Gastroesophageal sphincter (tissue), 4 donors: ENCODE measurements at regions not wholly inside any gene's neighbourhood (a gene's known extent, or its start where the extent isn't known, plus 50 kb on each side); places are given as distances from the start of the nearest gene placed in this dataset.

ENCODE experiments used
- ATAC-seq: fragments of 150-250 bp; one replicate; pipeline ENCODE4 v1.9.1; 2016; ENCODE audit warnings: mild to moderate bottlenecking, moderate library complexity
- H3K27ac ChIP-seq, 4 donors: fragments of 200-600 bp; sonication (generic) in 3 of 4; 1 replicate in 3 of 4; 2 replicates in 1 of 4; pipeline ENCODE4 v1.5.1; 2016 to 2019
- H3K27me3 ChIP-seq: fragments of 200-600 bp; sonication (generic); one replicate; pipeline ENCODE4 v1.5.1; 2019
- H3K36me3 ChIP-seq, 2 donors: fragments of 200-600 bp; sonication (generic); one replicate each; pipeline ENCODE4 v1.5.1; 2019; ENCODE audit warnings: control low read depth in 1 of 2
- H3K4me1 ChIP-seq, 3 donors: fragments of 200-600 bp; sonication (generic); 1 replicate in 2 of 3; 2 replicates in 1 of 3; pipeline ENCODE4 v1.5.1; 2016 to 2019; ENCODE audit warnings: control low read depth in 2 of 3
- H3K4me3 ChIP-seq, 2 donors: fragments of 200-600 bp; sonication (generic); one replicate each; pipeline ENCODE4 v1.5.1; 2019; ENCODE audit warnings: mild to moderate bottlenecking in 1 of 2, moderate library complexity in 1 of 2
- H3K9me3 ChIP-seq, 3 donors: fragments of 200-600 bp; sonication (generic); one replicate each; pipeline ENCODE4 v1.5.1; 2017 to 2019; ENCODE audit warnings: control low read depth in 2 of 3
- CTCF ChIP-seq, 4 experiments: fragments of 200-600 bp in 2 of 4; fragments of 450-650 bp in 2 of 4; sonication (generic) in 1 of 4; IDR thresholded peaks; one replicate each; pipeline ENCODE4 v1.5.1; 2017 to 2019; ENCODE audit warnings: antibody characterized with exemption in 4 of 4, mild to moderate bottlenecking in 2 of 4, moderate library complexity in 2 of 4
- EP300 ChIP-seq: sonication (generic); formaldehyde crosslinking; IDR thresholded peaks from one replicate; pipeline ENCODE4 v1.6.1; 2017; ENCODE audit warnings: antibody characterized with exemption, mild to moderate bottlenecking
- POLR2A ChIP-seq, 2 donors: fragments of 450-650 bp; IDR thresholded peaks; one replicate each; pipeline ENCODE4 v1.6.1; 2017; ENCODE audit warnings: antibody characterized with exemption in 2 of 2, mild to moderate bottlenecking in 2 of 2, moderate library complexity in 1 of 2
- POLR2AphosphoS5 ChIP-seq: sonication (generic); formaldehyde crosslinking; IDR thresholded peaks from one replicate; pipeline ENCODE4 v1.6.1; 2017; ENCODE audit warnings: antibody characterized with exemption
- WGBS, 2 donors: methylation state at CpG; one replicate each; pipeline ENCODE4 v1.1.5; 2018; ENCODE audit warnings: low coverage in 1 of 2; 5-methylcytosine and 5-hydroxymethylcytosine counted together

DNA sequence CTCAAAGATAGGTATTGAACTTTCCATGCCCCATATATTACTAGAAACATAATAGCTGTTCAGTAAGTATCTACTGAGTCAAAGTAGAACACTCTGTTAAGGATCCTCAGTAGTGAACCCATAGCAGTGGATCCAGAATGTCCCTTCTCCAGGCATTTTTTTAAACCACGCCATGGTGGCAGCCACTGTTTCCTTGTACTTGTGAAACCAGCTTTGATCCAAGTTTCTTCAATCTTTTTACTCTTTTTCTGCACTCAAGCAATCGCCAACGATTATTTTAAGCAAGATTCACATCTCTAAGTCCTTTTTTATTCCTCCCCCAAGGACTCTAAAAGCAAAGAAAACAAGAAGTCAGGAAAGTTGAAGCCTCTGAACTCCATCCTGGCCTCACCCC, 291.2 kb upstream of the SLC14A2 start:
- no peak overlapping the region for H3K4me3 ChIP-seq
- H3K27me3 ChIP-seq: no peaks in the 10 kb centered on the region
- 74% methylated on average over 3 of the region's 3 CpGs for WGBS, 2 donors
- H3K36me3 ChIP-seq: no peaks in the 10 kb centered on the region
- ATAC-seq: no peak
- H3K27ac ChIP-seq: peak overlapping the region in 2 of 4 donors; percentile 31 to 33
- TF ChIP-seq POLR2AphosphoS5: no peak
- TF ChIP-seq CTCF (IDR thresholded peaks at IDR 0.05): no peak
- no peak for TF ChIP-seq EP300
- no peak for TF ChIP-seq POLR2A (IDR thresholded peaks at IDR 0.05)
- peaks cover 0 to 19% (median 0%) of the 10 kb centered on the region in 3 donors for H3K4me1 ChIP-seq
- no peaks in the 10 kb centered on the region for H3K9me3 ChIP-seq

GRCh38 chr18:45324495-45325113, 290.7 kb upstream of the SLC14A2 start:
- H3K36me3 ChIP-seq: no peaks in the 10 kb centered on the region
- peak overlapping the region in 3 of 4 donors; percentile 23 to 35 (median 31) for H3K27ac ChIP-seq
- WGBS, 2 donors: 39 to 53% methylated on average over 7 to 10 of the region's 10 CpGs
- TF ChIP-seq POLR2AphosphoS5 (peak; percentile 89), CTCF (IDR thresholded peaks at IDR 0.05) (no peak)
- H3K4me3 ChIP-seq: no peak overlapping the region
- no peaks in the 10 kb centered on the region for H3K9me3 ChIP-seq
- H3K4me1 ChIP-seq: peaks cover 0 to 19% (median 0%) of the 10 kb centered on the region in 3 donors
- peak; percentile 89 for ATAC-seq
- H3K27me3 ChIP-seq: no peaks in the 10 kb centered on the region

GRCh38 chr18:45325778-45326177, 289.5 kb upstream of the SLC14A2 start:
- ATAC-seq: no peak
- TF ChIP-seq CTCF (IDR thresholded peaks at IDR 0.05) (no peak), POLR2AphosphoS5 (no peak), EP300 (no peak), POLR2A (IDR thresholded peaks at IDR 0.05) (no peak)
- no peaks in the 10 kb centered on the region for H3K36me3 ChIP-seq
- WGBS, 2 donors: 86% methylated on average over 1 of the region's 1 CpG; no CpG with 5 or more reads in 1 of the 2 donors
- no peaks in the 10 kb centered on the region for H3K9me3 ChIP-seq
- H3K4me3 ChIP-seq: no peak overlapping the region
- H3K27me3 ChIP-seq: no peaks in the 10 kb centered on the region
- H3K4me1 ChIP-seq: peaks cover 0 to 15% (median 0%) of the 10 kb centered on the region in 3 donors
- peak overlapping the region in 2 of 4 donors; percentile 14 to 35 for H3K27ac ChIP-seq

DNA sequence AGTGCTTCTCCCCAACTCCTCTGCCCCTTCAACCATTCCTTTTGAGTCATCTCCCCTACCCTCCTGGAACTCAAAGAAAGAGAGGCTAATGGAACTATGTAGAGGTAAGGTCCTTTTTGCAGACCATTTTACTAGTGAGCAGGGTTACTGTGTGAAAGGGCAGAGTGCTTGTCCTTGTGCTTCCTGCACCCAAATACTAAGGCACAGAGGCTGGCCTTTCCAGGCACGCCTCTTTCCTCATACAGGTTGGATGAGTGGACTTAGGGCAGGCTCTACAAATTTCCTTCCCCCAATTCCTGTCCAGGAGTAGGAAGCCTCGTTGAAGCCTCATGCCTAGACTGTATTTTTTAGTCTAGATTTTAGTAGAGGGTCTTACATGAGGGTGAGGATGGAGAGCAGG, 288.8 kb upstream of the SLC14A2 start:
- no peak for TF ChIP-seq POLR2A (IDR thresholded peaks at IDR 0.05)
- no peak for TF ChIP-seq CTCF (IDR thresholded peaks at IDR 0.05)
- no peak for TF ChIP-seq EP300
- TF ChIP-seq POLR2AphosphoS5: no peak
- peaks cover 0 to 10% (median 0%) of the 10 kb centered on the region in 3 donors for H3K4me1 ChIP-seq
- H3K9me3 ChIP-seq: no peaks in the 10 kb centered on the region
- H3K4me3 ChIP-seq: no peak overlapping the region
- 70% methylated on average over 2 of the region's 2 CpGs; no CpG with 5 or more reads in 1 of the 2 donors for WGBS, 2 donors
- H3K27ac ChIP-seq: no peak overlapping the region
- H3K27me3 ChIP-seq: no peaks in the 10 kb centered on the region
- no peaks in the 10 kb centered on the region for H3K36me3 ChIP-seq
- no peak for ATAC-seq

GRCh38 chr18:45328296-45328695, 287.0 kb upstream of the SLC14A2 start:
- TF ChIP-seq CTCF (IDR thresholded peaks at IDR 0.05) (no peak), POLR2AphosphoS5 (no peak), POLR2A (IDR thresholded peaks at IDR 0.05) (no peak), EP300 (no peak)
- 71 to 75% methylated on average over 1 of the region's 2 CpGs for whole genome bisulfite sequencing, 2 donors

More at GRCh38 chr18:45328296-45328695, 287.0 kb upstream of the SLC14A2 start:
- ATAC-seq: no peak
- no peaks in the 10 kb centered on the region for H3K9me3 ChIP-seq
- no peaks in the 10 kb centered on the region for H3K27me3 ChIP-seq
- H3K4me1 ChIP-seq: peaks cover 0 to 13% (median 0%) of the 10 kb centered on the region in 3 donors
- H3K27ac ChIP-seq: peak overlapping the region in 3 of 4 donors; percentile 33 to 42 (median 36)
- H3K4me3 ChIP-seq: no peak overlapping the region
- no peaks in the 10 kb centered on the region for H3K36me3 ChIP-seq
